ENCODE measurements at regions not wholly inside any gene's neighbourhood (a gene's known extent, or its start where the extent isn't known, plus 50 kb on each side); places are given as distances from the start of the nearest gene placed in this dataset.

DNA sequence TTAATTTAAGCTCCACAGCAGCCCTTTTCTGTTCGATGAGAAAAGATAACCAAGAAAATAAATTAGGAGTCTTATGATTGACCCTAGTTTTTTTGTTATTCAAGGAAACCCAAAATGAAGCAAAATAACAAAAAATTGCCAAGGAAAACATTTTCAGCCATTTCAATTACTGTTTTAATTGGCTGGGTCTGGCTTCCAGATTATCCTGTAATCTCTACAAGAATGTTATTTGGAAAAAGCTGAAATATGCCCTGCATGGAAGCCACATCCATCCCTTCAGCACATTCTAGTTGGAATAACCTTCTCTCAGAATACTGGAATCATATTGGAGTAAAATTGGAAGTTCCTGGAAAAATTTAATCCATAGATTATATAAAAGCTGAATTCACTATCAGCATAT lies 191.1 kb upstream of the CCN2 start:
- POLR2A ChIA-PET: no interaction called here
- no peak overlapping the region for H3K27ac Mint-ChIP-seq (ENCODE audit: low read depth, unreplicated experiment)
- intact Hi-C loops (cut with micrococcal nuclease): no loop called here
- no peak for DNase-seq (ENCODE audit: unreplicated experiment)
- no peaks in the 10 kb centered on the region for H3K9me3 Mint-ChIP-seq (ENCODE audit: unreplicated experiment)
- H3K36me3 Mint-ChIP-seq (ENCODE audit: insufficient read depth, unreplicated experiment): peaks cover 6% of the 10 kb centered on the region
- CTCF ChIA-PET: interaction anchor here (0.5 to 1.7 kb wide), 4 partner anchors 142 to 218 kb away, joined by 3 to 4 read pairs (median 3); no protein-coding TSS in a partner anchor
- no peaks in the 10 kb centered on the region for H3K4me1 Mint-ChIP-seq (ENCODE audit: insufficient read depth, unreplicated experiment)
- H3K27me3 Mint-ChIP-seq (ENCODE audit: insufficient read depth, unreplicated experiment): no peaks in the 10 kb centered on the region
- no peak overlapping the region for H3K4me3 Mint-ChIP-seq (ENCODE audit: unreplicated experiment)
- no TSS peak for BruUV-seq (replicated peaks)
- TF ChIP-seq, protein P1, sequence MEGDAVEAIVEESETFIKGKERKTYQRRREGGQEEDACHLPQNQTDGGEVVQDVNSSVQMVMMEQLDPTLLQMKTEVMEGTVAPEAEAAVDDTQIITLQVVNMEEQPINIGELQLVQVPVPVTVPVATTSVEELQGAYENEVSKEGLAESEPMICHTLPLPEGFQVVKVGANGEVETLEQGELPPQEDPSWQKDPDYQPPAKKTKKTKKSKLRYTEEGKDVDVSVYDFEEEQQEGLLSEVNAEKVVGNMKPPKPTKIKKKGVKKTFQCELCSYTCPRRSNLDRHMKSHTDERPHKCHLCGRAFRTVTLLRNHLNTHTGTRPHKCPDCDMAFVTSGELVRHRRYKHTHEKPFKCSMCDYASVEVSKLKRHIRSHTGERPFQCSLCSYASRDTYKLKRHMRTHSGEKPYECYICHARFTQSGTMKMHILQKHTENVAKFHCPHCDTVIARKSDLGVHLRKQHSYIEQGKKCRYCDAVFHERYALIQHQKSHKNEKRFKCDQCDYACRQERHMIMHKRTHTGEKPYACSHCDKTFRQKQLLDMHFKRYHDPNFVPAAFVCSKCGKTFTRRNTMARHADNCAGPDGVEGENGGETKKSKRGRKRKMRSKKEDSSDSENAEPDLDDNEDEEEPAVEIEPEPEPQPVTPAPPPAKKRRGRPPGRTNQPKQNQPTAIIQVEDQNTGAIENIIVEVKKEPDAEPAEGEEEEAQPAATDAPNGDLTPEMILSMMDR (IDR thresholded peaks at IDR 0.05; ENCODE audit: unreplicated experiment): no peak

GRCh38 chr6:132140189-132140588 lies 189.0 kb upstream of the CCN2 start:
- CTCF ChIA-PET: interaction anchor here (0.6 to 1.7 kb wide), 5 partner anchors 8 to 1358 kb away, joined by 3 to 5 read pairs (median 3); no protein-coding TSS in a partner anchor
- Mint-ChIP-seq H3K9me3 (ENCODE audit: unreplicated experiment) (no peaks in the 10 kb centered on the region), H3K27ac (ENCODE audit: low read depth, unreplicated experiment) (no peak overlapping the region), H3K27me3 (ENCODE audit: insufficient read depth, unreplicated experiment) (no peaks in the 10 kb centered on the region), H3K4me1 (ENCODE audit: insufficient read depth, unreplicated experiment) (no peaks in the 10 kb centered on the region), H3K4me3 (ENCODE audit: unreplicated experiment) (no peak overlapping the region), H3K36me3 (ENCODE audit: insufficient read depth, unreplicated experiment) (peaks cover 6% of the 10 kb centered on the region)
- POLR2A ChIA-PET: no interaction called here
- TF ChIP-seq, protein P1 (IDR thresholded peaks at IDR 0.05; ENCODE audit: unreplicated experiment): no peak
- intact Hi-C loops (cut with micrococcal nuclease): no loop called here
- DNase-seq (ENCODE audit: unreplicated experiment): no peak
- BruUV-seq (replicated peaks): no TSS peak

- H3K36me3 Mint-ChIP-seq (ENCODE audit: insufficient read depth, unreplicated experiment): peaks cover 4% of the 10 kb centered on the region
- ChIA-PET CTCF (no interaction called here), POLR2A (no interaction called here)
- no peak overlapping the region for H3K4me3 Mint-ChIP-seq (ENCODE audit: unreplicated experiment)
- no peaks in the 10 kb centered on the region for H3K4me1 Mint-ChIP-seq (ENCODE audit: insufficient read depth, unreplicated experiment)
- H3K27ac Mint-ChIP-seq (ENCODE audit: low read depth, unreplicated experiment): no peak overlapping the region
- intact Hi-C loops (cut with micrococcal nuclease): no loop called here
- DNase-seq (ENCODE audit: unreplicated experiment): no peak
- TF ChIP-seq, protein P1 (IDR thresholded peaks at IDR 0.05; ENCODE audit: unreplicated experiment): no peak
- H3K9me3 Mint-ChIP-seq (ENCODE audit: unreplicated experiment): no peaks in the 10 kb centered on the region
- no TSS peak for BruUV-seq (replicated peaks)
- H3K27me3 Mint-ChIP-seq (ENCODE audit: insufficient read depth, unreplicated experiment): no peaks in the 10 kb centered on the region
These were observed 188.4 kb upstream of the CCN2 start for GRCh38 chr6:132139611-132140010.

GRCh38 chr6:132136981-132137380 lies 185.8 kb upstream of the CCN2 start:
- BruUV-seq (replicated peaks): no TSS peak
- Mint-ChIP-seq H3K4me3 (ENCODE audit: unreplicated experiment) (no peak overlapping the region), H3K36me3 (ENCODE audit: insufficient read depth, unreplicated experiment) (no peaks in the 10 kb centered on the region), H3K27me3 (ENCODE audit: insufficient read depth, unreplicated experiment) (no peaks in the 10 kb centered on the region), H3K4me1 (ENCODE audit: insufficient read depth, unreplicated experiment) (no peaks in the 10 kb centered on the region), H3K27ac (ENCODE audit: low read depth, unreplicated experiment) (no peak overlapping the region), H3K9me3 (ENCODE audit: unreplicated experiment) (no peaks in the 10 kb centered on the region)
- TF ChIP-seq, protein P1 (IDR thresholded peaks at IDR 0.05; ENCODE audit: unreplicated experiment): no peak
- intact Hi-C loops (cut with micrococcal nuclease): no loop called here
- DNase-seq (ENCODE audit: unreplicated experiment): no peak
- ChIA-PET POLR2A (interaction anchor here (0.5 kb wide), 1 partner anchor 71 kb away, joined by 3 read pairs; no protein-coding TSS in a partner anchor), CTCF (no interaction called here)
